GM18858 (cell line): ENCODE measurements at regions not wholly inside any gene's neighbourhood (a gene's known extent, or its start where the extent isn't known, plus 50 kb on each side); places are given as distances from the start of the nearest gene placed in this dataset.

ENCODE experiments used
- ATAC-seq: cut with Tn5 transposase; IDR thresholded peaks from one replicate; pipeline ENCODE4 v1.9.1; 2021; ENCODE audit not compliant: unreplicated experiment

DNA sequence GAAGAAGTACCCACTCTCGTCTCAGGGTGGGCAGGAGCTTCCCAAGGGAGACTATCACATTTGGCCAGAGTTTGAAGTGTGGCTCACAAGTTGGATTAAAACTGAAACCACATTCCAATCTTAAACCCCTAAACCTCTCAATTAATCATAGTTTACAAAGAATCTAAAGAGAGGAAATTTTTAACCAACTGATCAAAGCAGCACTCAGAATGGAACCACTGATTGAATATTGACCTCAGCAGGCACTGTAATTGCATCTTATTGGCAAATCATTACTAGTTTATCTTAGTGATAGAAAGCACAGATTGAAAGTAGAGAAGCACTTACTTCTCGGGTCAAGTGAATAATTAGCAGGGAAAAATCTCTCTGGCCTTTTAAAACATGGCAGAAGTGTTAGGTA, 491.6 kb downstream of the TOX3 start:
- no peak for ATAC-seq

DNA sequence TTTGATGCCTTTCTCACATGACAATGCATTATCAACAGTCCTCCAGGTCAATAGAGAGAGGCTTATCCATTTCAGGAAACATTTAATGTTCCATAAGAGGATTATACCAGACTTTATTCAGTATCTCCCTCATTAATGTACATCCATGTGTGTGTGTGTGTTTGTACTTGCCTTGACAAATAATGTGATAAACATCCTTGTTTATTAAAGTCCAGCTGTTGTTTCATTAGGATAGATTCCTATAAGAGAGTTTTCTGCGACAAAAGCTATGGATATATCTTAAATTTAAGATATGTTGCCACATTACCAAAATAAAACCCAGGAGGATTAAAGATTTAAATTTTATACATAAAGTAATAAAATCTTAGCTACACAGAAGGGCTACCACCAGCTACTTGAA, 492.6 kb downstream of the TOX3 start:
- ATAC-seq = no peak

DNA sequence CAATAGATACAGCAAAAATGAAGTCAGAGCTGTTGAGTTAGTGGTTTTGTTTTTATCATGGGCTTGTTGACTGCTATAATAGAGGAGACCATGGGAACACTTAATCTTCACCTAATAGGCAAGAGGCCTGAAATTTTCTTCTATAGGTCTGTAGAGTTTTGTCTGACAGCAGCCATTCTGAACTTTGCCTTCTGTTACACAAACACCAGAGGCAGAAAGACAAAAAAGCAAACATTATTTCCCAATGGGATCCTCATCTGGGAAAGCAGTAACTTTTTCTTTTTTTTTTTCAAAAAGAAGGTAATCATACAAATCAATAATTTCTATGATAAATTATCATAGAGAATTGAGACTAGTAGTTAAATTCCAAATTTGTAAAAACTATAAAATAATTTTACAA, 494.1 kb downstream of the TOX3 start:
- ATAC-seq = no peak

DNA sequence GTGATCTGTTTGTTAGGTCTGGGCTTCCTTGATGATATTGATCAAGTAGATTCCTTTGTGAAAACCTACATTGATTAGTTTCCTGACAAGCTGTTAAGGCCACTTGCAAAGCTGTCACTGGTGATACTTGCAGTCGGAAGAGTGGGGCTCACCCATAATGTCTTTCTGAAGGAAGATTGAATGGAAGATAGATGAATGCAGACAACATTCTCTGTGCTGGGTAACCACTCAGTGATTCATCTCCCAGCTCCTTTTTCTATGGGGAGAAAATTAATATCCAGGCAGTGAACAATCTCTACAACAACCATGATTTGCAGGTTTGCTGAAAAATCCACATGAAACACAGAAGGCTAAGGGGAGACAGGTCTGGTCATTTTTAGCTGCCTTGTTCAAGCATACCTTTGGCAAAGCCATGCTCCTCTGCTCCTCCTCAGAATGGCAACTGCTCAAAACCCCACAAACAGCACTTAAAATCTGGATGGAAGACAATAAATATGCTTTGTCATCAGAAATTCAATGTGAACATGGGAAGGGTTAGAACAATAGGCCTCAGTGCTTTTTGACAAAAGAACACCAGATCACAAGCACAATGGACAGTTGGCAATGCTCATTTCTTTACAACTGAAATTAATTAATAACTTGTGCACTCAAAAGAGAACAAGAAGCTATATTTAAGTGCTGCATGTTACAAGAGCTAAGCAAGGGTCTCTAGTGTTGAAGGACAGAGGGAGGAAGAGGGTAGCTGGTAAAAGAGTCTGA, 495.4 kb downstream of the TOX3 start:
- ATAC-seq = no peak

DNA sequence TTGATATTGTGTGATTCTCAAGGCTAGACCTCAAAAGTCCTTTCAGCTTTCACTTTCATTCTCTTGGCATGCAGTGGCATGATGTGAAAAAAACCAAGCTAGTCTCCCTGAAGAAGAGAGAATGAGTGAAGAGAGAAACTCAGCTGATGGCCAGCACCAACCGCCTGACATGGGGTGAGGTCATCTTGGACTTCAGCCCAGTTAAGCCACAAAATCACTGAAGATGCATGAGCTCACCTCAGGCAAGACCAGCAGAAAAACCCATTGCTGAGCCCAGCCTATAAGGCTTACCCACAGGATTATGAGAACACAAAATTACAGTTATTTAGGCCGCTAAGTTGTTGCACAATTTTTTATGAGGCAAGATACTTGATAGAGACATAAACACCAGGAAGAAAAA, 496.5 kb downstream of the TOX3 start:
- ATAC-seq = no peak

DNA sequence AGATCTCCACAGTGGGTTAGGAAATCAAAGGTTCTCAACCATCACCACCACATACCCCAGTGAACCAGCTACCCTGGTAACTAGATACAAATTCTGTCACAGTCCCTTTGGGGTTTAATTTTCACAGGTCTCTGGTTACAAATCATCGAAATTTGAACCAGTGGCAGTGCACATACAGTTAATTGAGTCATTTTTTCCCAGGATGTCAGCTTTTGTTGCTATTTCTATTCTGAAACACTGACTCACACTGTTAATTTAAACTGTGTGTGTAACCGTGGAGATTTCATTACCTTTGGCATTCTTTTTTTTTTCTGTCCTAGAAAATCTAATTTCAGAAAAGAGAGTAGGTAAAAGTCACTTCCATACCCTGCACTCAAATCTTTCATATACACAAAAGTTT, 511.5 kb downstream of the TOX3 start:
- no peak for ATAC-seq

DNA sequence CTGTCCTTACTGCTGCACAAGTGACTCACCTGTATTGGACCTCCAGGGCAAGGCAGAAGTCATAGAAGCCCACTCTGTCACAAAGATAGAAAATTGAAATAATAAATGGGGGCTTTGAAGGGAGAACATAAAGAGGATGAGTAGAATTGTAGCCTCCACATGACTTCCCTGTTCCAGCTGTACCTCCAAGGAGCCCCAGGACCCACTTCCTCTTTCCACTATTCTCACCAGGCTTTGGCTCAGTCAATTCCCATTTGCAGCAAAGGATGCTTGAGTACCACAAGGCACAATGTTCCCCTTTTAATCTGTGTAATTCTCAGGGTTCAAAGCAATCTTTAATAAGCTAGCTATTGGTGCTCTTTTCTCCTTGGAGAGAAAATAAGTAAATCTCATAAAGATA, 512.1 kb downstream of the TOX3 start:
- ATAC-seq = no peak

DNA sequence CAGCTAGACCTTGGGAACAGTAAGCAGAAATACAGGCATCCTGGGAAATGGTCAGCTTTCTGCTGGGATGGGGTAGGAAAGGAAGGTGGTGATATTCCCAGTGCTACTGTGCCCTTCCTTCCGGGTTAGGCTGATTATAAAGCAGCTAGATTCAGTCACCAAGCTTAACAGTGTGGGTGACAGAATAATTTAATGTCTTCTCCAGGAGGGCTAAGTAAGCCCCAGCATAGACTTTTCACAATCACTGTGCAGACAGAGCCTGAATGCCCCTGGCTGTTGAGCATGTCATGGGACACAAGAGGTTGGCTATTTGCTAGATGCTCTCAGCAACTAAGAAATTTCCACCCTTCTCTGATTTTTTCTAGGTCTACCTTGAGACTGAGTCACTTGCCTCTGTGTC, 513.0 kb downstream of the TOX3 start:
- ATAC-seq = no peak

DNA sequence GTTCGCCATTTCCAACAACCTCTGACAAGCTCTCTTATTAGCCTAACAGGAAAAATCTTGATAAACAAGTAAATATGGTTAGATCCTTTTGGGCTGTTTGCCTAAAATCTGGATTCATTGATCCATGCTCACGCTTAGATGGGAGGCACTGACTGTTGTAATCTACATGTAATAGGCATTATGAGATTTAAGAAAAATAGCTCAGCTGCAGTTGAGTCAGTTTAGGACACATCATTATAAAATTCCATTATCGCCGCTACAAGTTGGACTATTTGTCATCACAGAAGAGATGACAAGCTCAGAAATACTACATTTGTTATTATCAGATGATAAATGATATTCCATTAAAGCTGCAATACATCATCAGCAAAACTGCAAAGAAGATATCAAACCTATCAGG, 524.0 kb downstream of the TOX3 start:
- ATAC-seq = no peak

DNA sequence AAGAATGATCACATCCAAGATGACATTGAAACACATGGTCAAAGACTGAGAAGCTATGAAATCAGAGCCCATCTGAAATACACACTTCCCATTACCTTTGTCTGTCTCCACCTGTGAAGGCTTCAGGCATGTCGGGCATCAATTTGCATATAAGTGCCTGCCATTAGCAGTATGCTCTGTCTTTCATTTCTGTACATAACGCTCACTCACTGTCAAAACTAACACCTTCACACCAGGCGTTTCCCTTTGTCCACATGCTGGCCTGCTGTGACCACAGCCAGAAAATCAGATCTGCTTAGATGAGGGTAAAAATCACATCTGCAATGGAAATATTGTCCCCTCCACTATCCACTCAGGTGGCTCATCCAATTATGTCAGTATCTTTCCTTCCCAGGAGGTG, 524.8 kb downstream of the TOX3 start:
- ATAC-seq = no peak

DNA sequence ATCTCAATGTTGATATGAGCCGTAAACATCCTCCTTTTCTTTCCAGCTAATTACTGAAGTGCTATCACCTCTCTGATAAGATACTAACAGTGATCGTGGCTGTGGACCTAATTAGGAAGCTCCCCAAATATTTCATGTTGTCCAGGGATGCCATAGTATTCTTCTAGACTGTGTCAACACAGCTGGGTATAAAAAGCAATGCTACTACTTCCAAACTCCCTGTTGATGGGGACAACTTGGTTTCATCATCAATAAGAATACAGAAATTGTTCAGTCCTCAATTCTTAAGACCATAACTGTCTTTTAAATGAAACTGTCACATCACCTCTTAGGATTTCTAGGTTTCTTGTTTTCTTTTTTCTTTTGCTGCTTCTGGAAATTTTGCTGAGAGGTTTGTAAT, 530.6 kb downstream of the TOX3 start:
- no peak for ATAC-seq

DNA sequence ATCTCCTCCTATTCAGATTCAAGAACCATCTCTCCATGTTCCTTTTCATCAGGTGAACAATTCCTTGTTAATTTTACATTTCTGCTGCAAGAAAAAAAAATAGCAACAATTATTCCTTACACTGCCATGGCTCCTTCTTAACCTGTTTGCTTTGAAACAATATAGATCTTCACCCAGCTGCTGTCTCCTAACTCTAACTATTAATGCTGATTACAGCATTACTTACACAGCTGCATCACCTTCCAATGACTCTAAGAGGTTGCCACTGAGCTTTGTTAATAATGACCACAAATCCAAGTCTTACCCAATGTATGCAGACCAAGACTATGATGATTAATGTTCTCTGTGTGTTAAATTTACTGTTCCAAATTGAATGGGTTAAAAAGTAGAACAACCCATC, 541.4 kb downstream of the TOX3 start:
- ATAC-seq = no peak

DNA sequence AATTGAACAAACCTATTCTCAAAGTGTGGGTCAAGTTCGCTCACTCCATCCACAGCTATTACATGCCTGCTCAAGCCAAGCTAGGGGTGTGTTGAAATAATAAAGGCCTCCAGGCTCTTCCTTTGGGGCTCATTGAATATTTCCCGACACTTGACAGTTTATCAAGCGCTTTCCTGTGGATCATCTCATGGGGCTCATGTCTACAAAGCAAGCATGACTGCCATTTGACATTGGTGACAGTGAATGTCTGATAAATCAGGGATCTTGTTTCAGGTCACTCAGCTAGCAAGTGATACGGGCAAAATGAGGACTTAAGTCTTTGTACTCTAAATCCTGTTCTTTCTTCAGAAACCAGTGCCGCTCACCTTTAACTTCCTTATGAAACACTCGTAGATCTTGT, 542.6 kb downstream of the TOX3 start:
- ATAC-seq = no peak

DNA sequence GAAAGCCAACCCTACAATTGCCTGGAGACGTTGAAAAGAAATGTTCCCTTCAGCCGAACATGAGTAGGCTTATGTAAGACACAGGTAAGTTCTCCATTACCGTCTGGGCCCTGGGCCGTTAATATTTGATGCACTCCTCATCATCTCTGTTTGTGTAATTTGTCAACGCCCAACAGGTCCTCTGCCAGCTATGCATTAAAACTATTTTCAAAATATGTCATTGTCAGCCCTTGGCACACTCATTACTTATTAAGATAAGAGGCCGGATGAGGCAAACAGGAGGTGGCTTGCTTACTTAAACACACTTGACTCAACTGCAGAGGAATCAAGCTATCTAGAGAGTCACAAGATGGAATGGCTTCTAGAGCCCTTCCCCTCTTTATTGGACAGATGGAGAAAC, 544.9 kb downstream of the TOX3 start:
- ATAC-seq = no peak

DNA sequence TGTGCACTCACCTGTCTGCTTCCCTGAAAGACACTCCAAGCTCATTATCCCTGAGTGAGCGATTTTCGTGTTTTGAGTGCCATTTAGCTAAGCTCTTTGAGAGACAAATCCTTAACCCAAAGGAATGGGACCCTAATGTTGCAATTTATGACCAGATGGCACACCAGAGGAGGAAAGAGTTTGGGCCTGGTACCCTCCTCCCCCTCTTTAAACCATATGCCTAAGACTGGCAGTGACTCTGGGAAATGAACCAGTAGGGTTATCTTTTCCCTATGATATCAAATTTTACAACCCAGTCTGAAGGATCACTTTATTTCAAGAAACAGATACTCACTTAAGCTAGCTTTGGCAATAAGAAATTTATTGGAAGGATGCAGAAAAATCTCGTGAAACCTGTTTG, 550.4 kb downstream of the TOX3 start:
- no peak for ATAC-seq

DNA sequence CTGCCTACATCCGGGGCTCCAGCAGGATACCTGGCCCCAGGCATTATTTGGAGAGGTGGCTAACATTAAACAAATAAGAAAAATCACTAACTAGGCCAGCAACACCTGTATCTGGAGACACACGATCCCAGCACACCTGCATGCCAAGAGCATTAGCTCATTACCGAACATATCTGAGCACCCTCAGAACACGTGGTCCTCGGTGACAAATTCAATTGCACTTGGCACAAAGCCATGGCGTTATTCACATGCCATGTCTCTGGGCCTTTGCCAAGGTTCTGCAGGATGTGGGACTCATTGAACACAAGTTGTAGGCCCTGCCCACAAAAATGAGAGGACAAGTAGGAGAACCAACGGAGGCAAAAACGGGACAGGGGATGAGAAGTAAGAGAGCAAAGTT, 552.3 kb downstream of the TOX3 start:
- no peak for ATAC-seq

DNA sequence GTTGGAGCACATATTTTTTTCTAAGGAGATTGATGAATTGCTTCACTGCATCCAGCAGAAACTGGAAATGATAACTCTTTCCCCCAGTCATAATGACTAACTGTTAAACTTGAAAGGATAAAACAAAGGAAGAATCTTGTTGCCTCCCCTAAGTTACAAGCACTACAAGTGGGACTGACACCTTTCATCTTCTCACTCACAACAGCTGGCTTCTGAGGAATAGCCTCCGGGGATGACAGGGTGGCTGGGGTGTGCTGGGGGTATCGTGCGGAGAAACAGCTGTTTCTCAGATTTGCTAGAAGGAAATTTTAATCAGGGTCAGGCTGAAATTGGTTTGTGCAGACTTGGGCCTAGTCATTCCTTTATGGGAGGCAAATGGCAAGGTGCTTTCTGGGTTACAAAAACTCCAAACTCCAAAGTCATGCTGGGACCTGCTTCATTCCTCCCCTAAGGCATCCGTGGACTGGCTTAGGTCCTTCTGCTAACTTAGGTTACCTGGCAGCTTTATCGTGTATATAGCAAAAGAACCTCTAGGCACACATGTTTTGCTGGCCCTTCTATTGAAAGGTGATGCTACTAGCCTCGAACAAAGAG, 557.2 kb downstream of the TOX3 start:
- no peak for ATAC-seq

DNA sequence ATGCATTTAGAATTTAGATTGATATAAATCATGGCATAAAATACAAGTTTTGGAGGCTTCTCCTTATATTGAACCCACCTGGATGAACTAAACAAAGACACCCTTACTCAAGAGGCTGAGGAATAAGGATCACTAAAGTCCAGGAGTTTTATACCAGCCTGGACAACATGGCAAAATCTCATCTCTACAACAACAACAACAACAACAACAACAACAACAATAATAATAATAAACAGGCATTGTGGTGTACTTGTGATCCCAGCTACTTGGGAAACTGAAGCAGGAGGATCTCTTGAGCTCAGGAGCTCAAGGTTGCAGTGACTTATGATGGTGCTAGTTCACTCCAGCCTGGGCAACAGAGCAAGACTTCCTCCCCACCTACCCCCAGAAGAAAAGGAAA, 558.0 kb downstream of the TOX3 start:
- ATAC-seq = no peak

DNA sequence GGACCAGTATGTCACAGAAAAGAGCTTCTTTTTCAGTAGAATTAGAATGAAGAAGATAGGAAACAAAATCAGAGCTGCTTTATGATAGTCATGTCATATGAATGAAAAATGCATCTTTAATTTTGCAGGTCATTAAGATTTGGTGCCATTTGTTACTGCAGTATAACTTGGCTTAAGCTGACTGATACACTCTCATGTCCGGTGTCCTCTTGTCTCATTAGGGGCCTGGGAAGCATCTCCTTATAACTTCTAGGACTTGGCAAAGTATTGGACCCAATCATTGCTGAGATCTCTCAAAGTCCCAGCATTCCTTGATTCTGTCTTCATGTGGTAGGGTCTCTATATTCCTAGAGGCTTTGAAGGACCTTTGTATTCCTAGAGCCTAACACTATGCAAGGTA, 559.4 kb downstream of the TOX3 start:
- no peak for ATAC-seq

DNA sequence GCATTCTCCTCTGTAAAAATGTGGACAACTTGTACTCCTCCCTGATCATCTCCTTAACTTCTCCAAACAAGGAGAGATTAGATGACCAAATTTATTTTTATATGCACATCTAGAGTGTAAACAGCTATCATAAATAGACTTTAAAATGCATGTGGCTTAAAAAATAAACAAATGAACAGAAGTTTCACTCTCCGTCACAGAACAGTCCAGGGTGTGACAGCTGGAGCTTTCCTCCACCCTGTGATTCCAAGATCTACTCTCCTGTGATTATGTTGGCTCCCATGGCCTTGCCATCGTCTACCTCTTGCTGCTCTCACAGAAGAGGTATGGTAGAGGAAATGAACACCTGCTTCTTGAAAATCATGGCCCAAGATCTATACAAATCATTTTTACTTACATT, 560.2 kb downstream of the TOX3 start:
- ATAC-seq = no peak

DNA sequence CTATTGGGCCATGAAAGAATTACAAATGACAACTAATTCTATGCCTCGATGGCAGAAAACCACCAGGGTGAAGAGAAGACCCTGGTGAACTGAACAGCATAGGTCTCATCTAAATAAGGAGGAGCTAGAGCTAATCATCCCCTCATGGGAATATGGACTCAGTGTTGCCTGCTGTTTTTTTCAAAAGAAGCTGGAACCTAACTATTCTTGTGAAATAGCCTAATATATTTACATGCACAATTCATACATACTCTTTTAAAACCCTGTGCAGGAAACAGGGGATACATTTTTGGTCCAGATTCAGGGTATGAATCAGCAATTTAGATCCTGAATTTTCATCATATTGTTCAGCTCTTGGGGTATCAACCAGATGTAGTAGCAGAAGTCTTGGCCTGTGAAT, 560.6 kb downstream of the TOX3 start:
- no peak for ATAC-seq

DNA sequence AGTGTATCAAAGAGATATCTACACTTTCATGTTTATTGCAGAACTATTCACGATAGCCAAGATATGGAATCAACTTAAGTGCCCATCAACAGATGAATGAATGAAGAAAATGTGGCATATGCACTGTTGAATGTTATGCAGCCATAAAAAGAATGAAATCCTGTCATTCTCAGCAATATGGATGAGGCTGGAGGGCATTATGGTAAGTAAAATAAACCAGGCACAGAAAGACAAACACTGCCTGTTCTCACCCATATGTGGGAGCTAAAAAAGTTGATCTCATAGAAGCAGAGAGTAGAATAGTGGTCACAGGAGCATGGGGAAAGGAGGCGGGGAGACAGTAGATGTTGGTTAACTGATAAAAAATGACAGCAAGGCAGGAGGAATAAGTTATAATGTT, 561.8 kb downstream of the TOX3 start:
- no peak for ATAC-seq

DNA sequence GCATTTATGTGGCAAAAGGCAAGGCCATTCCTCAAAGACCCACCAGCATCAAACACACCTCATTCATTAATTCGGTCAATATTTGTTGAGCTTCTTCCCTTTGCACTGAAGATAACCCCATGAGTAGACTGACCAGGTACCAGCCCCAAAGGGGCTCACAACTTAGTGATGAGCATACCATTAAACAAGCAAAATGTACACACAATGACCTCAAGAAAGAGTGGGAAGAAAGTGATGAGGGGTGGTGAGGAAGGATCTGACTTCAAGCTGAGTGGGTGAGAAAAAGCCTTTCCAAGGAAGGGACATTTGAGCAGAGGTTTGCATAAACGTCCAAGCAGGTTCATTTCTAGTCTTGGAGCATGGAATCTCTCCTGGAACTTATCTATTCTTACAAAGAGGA, 562.5 kb downstream of the TOX3 start:
- no peak for ATAC-seq
